Neuronal stem cell (in vitro differentiated cells): ENCODE measurements at regions not wholly inside any gene's neighbourhood (a gene's known extent, or its start where the extent isn't known, plus 50 kb on each side); places are given as distances from the start of the nearest gene placed in this dataset.
A peak's percentile ranks its signal among the peaks of the same experiment; 100 is the strongest.

Source experiments
- DNase-seq: peaks from one replicate; pipeline ENCODE4 v3.0.0-alpha.2; 2013; ENCODE audit warnings: low spot score
- H2AFZ ChIP-seq: one replicate; pipeline ENCODE4 v1.6.1; 2013; ENCODE audit warnings: mild to moderate bottlenecking, low read length, inconsistent platforms
- H2AK5ac ChIP-seq: 2 replicates; pipeline ENCODE4 v1.6.1; 2013; ENCODE audit warnings: low read depth, mild to moderate bottlenecking, inconsistent platforms, low read length, moderate library complexity, mixed read lengths
- H2BK120ac ChIP-seq: 2 replicates; pipeline ENCODE4 v1.6.1; 2013; ENCODE audit warnings: low read depth, mild to moderate bottlenecking, inconsistent platforms, low read length, moderate library complexity, mixed read lengths
- H2BK12ac ChIP-seq: one replicate; pipeline ENCODE4 v1.6.1; 2013; ENCODE audit warnings: low read length, inconsistent platforms
- H2BK15ac ChIP-seq: 2 replicates; pipeline ENCODE4 v1.6.1; 2013; ENCODE audit warnings: mild to moderate bottlenecking, low read length, inconsistent platforms, mixed read lengths
- H2BK5ac ChIP-seq: one replicate; pipeline ENCODE4 v1.6.1; 2013; ENCODE audit warnings: inconsistent platforms, mild to moderate bottlenecking, low read length, moderate library complexity
- H3K14ac ChIP-seq: one replicate; pipeline ENCODE4 v1.6.1; 2013; ENCODE audit warnings: low read length, inconsistent platforms
- H3K18ac ChIP-seq: 2 replicates; pipeline ENCODE4 v1.6.1; 2013; ENCODE audit warnings: low read length, inconsistent platforms
- H3K23ac ChIP-seq: 2 replicates; pipeline ENCODE4 v1.6.1; 2013; ENCODE audit warnings: low read depth, mild to moderate bottlenecking, mixed read lengths, low read length, inconsistent platforms; ENCODE audit not compliant: poor library complexity
- H3K27ac ChIP-seq: replicated peaks from 3 replicates; pipeline ENCODE4 v1.5.1; 2013; ENCODE audit warnings: low read length, inconsistent platforms
- H3K27me3 ChIP-seq, 3 experiments: 2 replicates each; pipeline ENCODE4 v1.6.1; 2013; ENCODE audit warnings: low read length in 3 of 3, mild to moderate bottlenecking in 2 of 3, inconsistent platforms in 1 of 3, low read depth in 1 of 3, mixed read lengths in 1 of 3, moderate library complexity in 1 of 3; ENCODE audit not compliant: control insufficient read depth in 3 of 3, insufficient read depth in 3 of 3
- H3K36me3 ChIP-seq, 2 donors: replicated peaks in 1 of 2; 2 replicates each; pipeline ENCODE4 v1.6.1; 2013; ENCODE audit warnings: low read length in 2 of 2; ENCODE audit not compliant: control insufficient read depth in 2 of 2, insufficient read depth in 2 of 2
- H3K4ac ChIP-seq: 2 replicates; pipeline ENCODE4 v1.6.1; 2013; ENCODE audit warnings: inconsistent platforms, mild to moderate bottlenecking, low read length, moderate library complexity
- H3K4me1 ChIP-seq, 2 donors: 1 replicate in 1 of 2; 2 replicates in 1 of 2; pipeline ENCODE4 v1.6.1; 2013; ENCODE audit warnings: low read length in 2 of 2, low read depth in 1 of 2; ENCODE audit not compliant: control insufficient read depth in 2 of 2, insufficient read depth in 1 of 2
- H3K4me2 ChIP-seq: one replicate; pipeline ENCODE4 v1.6.1; 2013; ENCODE audit warnings: mild to moderate bottlenecking, low read length, inconsistent platforms; ENCODE audit not compliant: insufficient read depth, poor library complexity, severe bottlenecking
- H3K4me3 ChIP-seq, 2 donors: 2 replicates each; pipeline ENCODE4 v1.5.1; 2013; ENCODE audit warnings: low read length in 2 of 2, mild to moderate bottlenecking in 2 of 2, inconsistent platforms in 1 of 2, moderate library complexity in 1 of 2
- H3K79me1 ChIP-seq: one replicate; pipeline ENCODE4 v1.6.1; 2013; ENCODE audit warnings: low read depth, mild to moderate bottlenecking, inconsistent platforms, low read length, moderate library complexity
- H3K9ac ChIP-seq: one replicate; pipeline ENCODE4 v1.6.1; 2013; ENCODE audit warnings: mild to moderate bottlenecking, low read depth, low read length, inconsistent platforms; ENCODE audit not compliant: poor library complexity
- H3K9me3 ChIP-seq, 2 donors: replicated peaks in 1 of 2; 2 replicates each; pipeline versions ENCODE3 to v1.6.1; 2013; ENCODE audit warnings: low read length in 2 of 2, mild to moderate bottlenecking in 2 of 2, inconsistent platforms in 1 of 2, low read depth in 1 of 2, mixed read lengths in 1 of 2, moderate library complexity in 1 of 2; ENCODE audit not compliant: control insufficient read depth in 2 of 2, insufficient read depth in 1 of 2
- H4K8ac ChIP-seq: one replicate; pipeline ENCODE4 v1.6.1; 2013; ENCODE audit warnings: low read depth, mild to moderate bottlenecking, inconsistent platforms, low read length, moderate library complexity
- H4K91ac ChIP-seq: one replicate; pipeline ENCODE4 v1.6.1; 2013; ENCODE audit warnings: low read length, low read depth, mild to moderate bottlenecking, inconsistent platforms; ENCODE audit not compliant: poor library complexity
- WGBS, 2 donors: extraction: QIAGEN DNeasy Blood & Tissue Kit; methylation state at CpG; one replicate each; pipeline ENCODE4 v1.1.7; 2013; ENCODE audit warnings: missing lambda C conversion rate in 2 of 2, mixed read lengths in 1 of 2; ENCODE audit not compliant: insufficient read length in 2 of 2, insufficient replicate concordance in 1 of 2; ENCODE audit errors: extremely low coverage in 2 of 2; 5-methylcytosine and 5-hydroxymethylcytosine counted together

DNA sequence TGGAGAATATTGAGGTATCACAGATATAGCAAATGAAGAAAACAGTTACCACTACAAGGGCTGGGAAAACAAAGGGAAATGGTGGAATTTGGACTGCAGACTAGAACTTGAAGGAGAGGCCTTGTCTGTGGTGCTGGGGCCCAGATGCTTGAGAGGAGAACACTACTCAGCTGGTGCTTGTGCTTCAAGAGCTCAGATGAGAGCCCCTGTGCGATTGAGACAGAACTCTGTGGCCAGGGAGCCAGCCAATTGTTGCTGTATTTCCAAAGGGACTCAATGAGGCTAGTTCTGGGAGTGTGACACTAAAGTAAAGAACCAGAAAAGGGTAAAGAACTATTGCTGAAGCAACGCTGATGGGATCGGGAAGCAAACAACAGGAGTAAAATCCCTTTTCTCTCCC lies 406.5 kb upstream of the SEMA3D start:
- H3K4me3 ChIP-seq, result no peak overlapping the region
- no CpG with 5 or more reads among the region's 3 CpGs for WGBS, 2 donors
- H2BK12ac ChIP-seq, result no peak overlapping the region
- no peak overlapping the region for H2BK15ac ChIP-seq
- H3K27me3 ChIP-seq, result no peaks in the 10 kb centered on the region
- no peak overlapping the region for H3K23ac ChIP-seq
- no peaks in the 10 kb centered on the region for H3K79me1 ChIP-seq
- peak overlapping the region; percentile 74 for H2AFZ ChIP-seq
- no peak overlapping the region for H3K4me2 ChIP-seq
- H2BK5ac ChIP-seq, result no peak overlapping the region
- H3K36me3 ChIP-seq, result no peaks in the 10 kb centered on the region
- H4K8ac ChIP-seq, result no peak overlapping the region
- no peak overlapping the region for H3K27ac ChIP-seq
- no peak overlapping the region for H3K14ac ChIP-seq
- no peak for DNase-seq
- H4K91ac ChIP-seq, result no peak overlapping the region
- H3K18ac ChIP-seq, result no peak overlapping the region
- no peak overlapping the region for H3K9ac ChIP-seq
- H3K4ac ChIP-seq, result no peak overlapping the region
- H2BK120ac ChIP-seq, result no peak overlapping the region
- no peak overlapping the region for H2AK5ac ChIP-seq
- H3K4me1 ChIP-seq, result no peaks in the 10 kb centered on the region
- no peaks in the 10 kb centered on the region for H3K9me3 ChIP-seq

- H4K91ac ChIP-seq, result no peak overlapping the region
- H3K18ac ChIP-seq, result no peak overlapping the region
- no peaks in the 10 kb centered on the region for H3K4me1 ChIP-seq
- H2BK120ac ChIP-seq, result no peak overlapping the region
- H2BK5ac ChIP-seq, result no peak overlapping the region
- no peak overlapping the region for H3K23ac ChIP-seq
- H3K4ac ChIP-seq, result no peak overlapping the region
- DNase-seq, result no peak
- H3K4me3 ChIP-seq, result no peak overlapping the region
- no peak overlapping the region for H2AK5ac ChIP-seq
- H2BK12ac ChIP-seq, result no peak overlapping the region
- no peak overlapping the region for H3K14ac ChIP-seq
- H2AFZ ChIP-seq, result no peak overlapping the region
- H3K27me3 ChIP-seq, result no peaks in the 10 kb centered on the region
- no peak overlapping the region for H3K27ac ChIP-seq
- no peaks in the 10 kb centered on the region for H3K36me3 ChIP-seq
- H3K9ac ChIP-seq, result no peak overlapping the region
- H3K4me2 ChIP-seq, result no peak overlapping the region
- no peaks in the 10 kb centered on the region for H3K79me1 ChIP-seq
- H4K8ac ChIP-seq, result no peak overlapping the region
- no peaks in the 10 kb centered on the region for H3K9me3 ChIP-seq
- H2BK15ac ChIP-seq, result no peak overlapping the region
Observed at GRCh38 chr7:85587785-85588184, 400.9 kb upstream of the SEMA3D start.

- no peak overlapping the region for H3K27ac ChIP-seq
- DNase-seq, result no peak
- H2BK15ac ChIP-seq, result no peak overlapping the region
- H2BK120ac ChIP-seq, result no peak overlapping the region
- WGBS, 2 donors, result no CpG with 5 or more reads among the region's 3 CpGs
- no peak overlapping the region for H4K8ac ChIP-seq
- H3K4ac ChIP-seq, result no peak overlapping the region
- H3K27me3 ChIP-seq, result no peaks in the 10 kb centered on the region
- H2BK5ac ChIP-seq, result no peak overlapping the region
- no peaks in the 10 kb centered on the region for H3K4me1 ChIP-seq
- no peaks in the 10 kb centered on the region for H3K36me3 ChIP-seq
- no peak overlapping the region for H2BK12ac ChIP-seq
- no peak overlapping the region for H3K4me3 ChIP-seq
- H3K18ac ChIP-seq, result no peak overlapping the region
- H2AFZ ChIP-seq, result no peak overlapping the region
- H3K14ac ChIP-seq, result no peak overlapping the region
- H3K23ac ChIP-seq, result no peak overlapping the region
- H4K91ac ChIP-seq, result no peak overlapping the region
- no peak overlapping the region for H3K9ac ChIP-seq
- H3K4me2 ChIP-seq, result no peak overlapping the region
- H3K79me1 ChIP-seq, result no peaks in the 10 kb centered on the region
- no peak overlapping the region for H2AK5ac ChIP-seq
- H3K9me3 ChIP-seq, result no peaks in the 10 kb centered on the region
Observed at GRCh38 chr7:85586091-85586490, 399.2 kb upstream of the SEMA3D start.

- no peak overlapping the region for H3K27ac ChIP-seq
- H4K8ac ChIP-seq, result no peak overlapping the region
- H2BK5ac ChIP-seq, result no peak overlapping the region
- WGBS, 2 donors, result no CpG with 5 or more reads among the region's 6 CpGs
- H2BK12ac ChIP-seq, result no peak overlapping the region
- no peak overlapping the region for H2AK5ac ChIP-seq
- no peak overlapping the region for H3K14ac ChIP-seq
- no peak for DNase-seq
- no peak overlapping the region for H4K91ac ChIP-seq
- no peak overlapping the region for H2BK15ac ChIP-seq
- no peak overlapping the region for H2AFZ ChIP-seq
- no peak overlapping the region for H3K18ac ChIP-seq
- no peaks in the 10 kb centered on the region for H3K79me1 ChIP-seq
- no peak overlapping the region for H3K23ac ChIP-seq
- no peak overlapping the region for H2BK120ac ChIP-seq
- H3K4me2 ChIP-seq, result no peak overlapping the region
- no peak overlapping the region for H3K4ac ChIP-seq
- H3K9ac ChIP-seq, result no peak overlapping the region
- no peaks in the 10 kb centered on the region for H3K4me1 ChIP-seq
- H3K9me3 ChIP-seq, result no peaks in the 10 kb centered on the region
- H3K36me3 ChIP-seq, result no peaks in the 10 kb centered on the region
- no peaks in the 10 kb centered on the region for H3K27me3 ChIP-seq
- H3K4me3 ChIP-seq, result no peak overlapping the region
Observed at GRCh38 chr7:85583131-85583953, 396.5 kb upstream of the SEMA3D start.
